SU-DHL-6 (cell line): ENCODE measurements at regions not wholly inside any gene's neighbourhood (a gene's known extent, or its start where the extent isn't known, plus 50 kb on each side); places are given as distances from the start of the nearest gene placed in this dataset.

ENCODE experiments used
- H2AFZ ChIP-seq: fragments of 200-600 bp; sonication (generic); 2 replicates; pipeline ENCODE4 v1.6.1; 2014; ENCODE audit warnings: low read depth, mild to moderate bottlenecking, moderate library complexity, mixed read lengths, antibody characterized with exemption, low read length; ENCODE audit not compliant: severe bottlenecking
- H3F3A ChIP-seq: fragments of 200-600 bp; shearing (Covaris generic); 2 replicates; pipeline ENCODE4 v1.6.0; 2016; ENCODE audit warnings: antibody characterized with exemption, mild to moderate bottlenecking; ENCODE audit not compliant: insufficient read depth
- H3K27ac ChIP-seq: fragments of 200-600 bp; sonication (generic); 2 replicates; pipeline ENCODE4 v1.5.1; 2016; ENCODE audit warnings: low read depth, mild to moderate bottlenecking, low read length, moderate library complexity, mixed read lengths
- H3K27me3 ChIP-seq: fragments of 200-600 bp; sonication (generic), shearing (Covaris generic); 2 replicates; pipeline ENCODE4 v1.6.0; 2014; ENCODE audit warnings: mild to moderate bottlenecking, low read length
- H3K36me3 ChIP-seq: fragments of 200-600 bp; sonication (generic); 2 replicates; pipeline ENCODE4 v1.6.1; 2014; ENCODE audit warnings: mild to moderate bottlenecking, low read length, mixed read lengths
- H3K4me2 ChIP-seq: fragments of 300-600, 200-600 bp; shearing (Covaris generic), sonication (generic); 2 replicates; pipeline ENCODE4 v1.6.0; 2014; ENCODE audit warnings: low read length, low read depth, mild to moderate bottlenecking; ENCODE audit not compliant: poor library complexity, severe bottlenecking
- H3K4me3 ChIP-seq: fragments of 200-600 bp; sonication (generic); 2 replicates; pipeline ENCODE4 v1.5.1; 2014; ENCODE audit warnings: antibody characterized with exemption, low read length, mild to moderate bottlenecking, mixed read lengths; ENCODE audit not compliant: insufficient read depth, poor library complexity, severe bottlenecking
- H3K79me2 ChIP-seq: fragments of 200-600 bp; sonication (generic); 2 replicates; pipeline ENCODE4 v1.6.1; 2014; ENCODE audit warnings: mild to moderate bottlenecking, low read length, moderate library complexity; ENCODE audit not compliant: insufficient read depth
- H3K9ac ChIP-seq: fragments of 200-600 bp; sonication (generic); 2 replicates; pipeline ENCODE4 v1.7.0; 2014; ENCODE audit warnings: mild to moderate bottlenecking, low read length
- H3K9me2 ChIP-seq: fragments of 200-600 bp; sonication (generic); replicated peaks from 2 replicates; pipeline ENCODE4 v1.6.1; 2014; ENCODE audit warnings: low read length; ENCODE audit not compliant: insufficient read depth
- H3K9me3 ChIP-seq: fragments of 200-600 bp; sonication (generic); 2 replicates; pipeline ENCODE4 v1.6.1; 2014; ENCODE audit warnings: low read length, mixed read lengths; ENCODE audit not compliant: insufficient read depth
- H4K20me1 ChIP-seq: fragments of 200-600 bp; sonication (generic); 2 replicates; pipeline ENCODE4 v1.6.1; 2014; ENCODE audit warnings: low read depth, mild to moderate bottlenecking, antibody characterized with exemption, low read length, moderate library complexity, mixed read lengths
- EZH2phosphoT487 ChIP-seq: fragments of 200-600 bp; sonication (generic), shearing (Covaris generic); conservative IDR thresholded peaks from 2 replicates; pipeline ENCODE4 v1.6.1; 2018; ENCODE audit warnings: mild to moderate bottlenecking, antibody characterized with exemption, low read length, moderate library complexity, mixed read lengths
- TF ChIP-seq, protein P1 (sequence below): fragments of 200-600 bp; sonication (generic); IDR thresholded peaks from one replicate; pipeline ENCODE4 v1.5.1; 2017; ENCODE audit warnings: antibody characterized with exemption, mild to moderate bottlenecking, low read length, moderate library complexity; ENCODE audit not compliant: insufficient read depth, poor library complexity, severe bottlenecking

DNA sequence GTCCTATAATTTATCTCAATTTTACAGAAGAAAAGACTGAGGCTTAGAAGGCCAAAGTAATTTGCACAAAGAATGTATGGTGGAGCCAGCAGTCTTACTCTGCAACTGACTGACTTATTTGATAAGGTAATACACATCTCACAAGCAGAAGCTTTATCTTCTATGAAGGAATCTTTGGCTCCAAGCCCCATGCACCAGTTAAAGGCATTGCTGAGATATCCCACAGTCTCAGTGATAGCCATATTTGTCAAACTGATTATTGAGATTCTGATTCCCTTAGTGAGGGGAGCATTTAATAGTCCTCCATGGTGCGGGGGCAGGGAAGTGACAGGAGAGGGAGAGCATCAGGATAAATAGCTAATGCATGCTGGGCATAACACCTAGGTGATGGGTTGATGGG, 60.4 kb upstream of the GRIP1 start:
- Histone ChIP-seq H3K4me2 (no peak overlapping the region), H3K4me3 (no peak overlapping the region), H3K27ac (no peak overlapping the region), H3K27me3 (no peaks in the 10 kb centered on the region), H3K9me2 (no peaks in the 10 kb centered on the region), H3K79me2 (no peaks in the 10 kb centered on the region), H3K9ac (no peak overlapping the region), H3F3A (no peaks in the 10 kb centered on the region), H2AFZ (no peak overlapping the region), H3K36me3 (no peaks in the 10 kb centered on the region), H3K9me3 (no peaks in the 10 kb centered on the region), H4K20me1 (no peaks in the 10 kb centered on the region)
- TF ChIP-seq EZH2phosphoT487: no peak
- TF ChIP-seq, protein P1, sequence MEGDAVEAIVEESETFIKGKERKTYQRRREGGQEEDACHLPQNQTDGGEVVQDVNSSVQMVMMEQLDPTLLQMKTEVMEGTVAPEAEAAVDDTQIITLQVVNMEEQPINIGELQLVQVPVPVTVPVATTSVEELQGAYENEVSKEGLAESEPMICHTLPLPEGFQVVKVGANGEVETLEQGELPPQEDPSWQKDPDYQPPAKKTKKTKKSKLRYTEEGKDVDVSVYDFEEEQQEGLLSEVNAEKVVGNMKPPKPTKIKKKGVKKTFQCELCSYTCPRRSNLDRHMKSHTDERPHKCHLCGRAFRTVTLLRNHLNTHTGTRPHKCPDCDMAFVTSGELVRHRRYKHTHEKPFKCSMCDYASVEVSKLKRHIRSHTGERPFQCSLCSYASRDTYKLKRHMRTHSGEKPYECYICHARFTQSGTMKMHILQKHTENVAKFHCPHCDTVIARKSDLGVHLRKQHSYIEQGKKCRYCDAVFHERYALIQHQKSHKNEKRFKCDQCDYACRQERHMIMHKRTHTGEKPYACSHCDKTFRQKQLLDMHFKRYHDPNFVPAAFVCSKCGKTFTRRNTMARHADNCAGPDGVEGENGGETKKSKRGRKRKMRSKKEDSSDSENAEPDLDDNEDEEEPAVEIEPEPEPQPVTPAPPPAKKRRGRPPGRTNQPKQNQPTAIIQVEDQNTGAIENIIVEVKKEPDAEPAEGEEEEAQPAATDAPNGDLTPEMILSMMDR: no peak

DNA sequence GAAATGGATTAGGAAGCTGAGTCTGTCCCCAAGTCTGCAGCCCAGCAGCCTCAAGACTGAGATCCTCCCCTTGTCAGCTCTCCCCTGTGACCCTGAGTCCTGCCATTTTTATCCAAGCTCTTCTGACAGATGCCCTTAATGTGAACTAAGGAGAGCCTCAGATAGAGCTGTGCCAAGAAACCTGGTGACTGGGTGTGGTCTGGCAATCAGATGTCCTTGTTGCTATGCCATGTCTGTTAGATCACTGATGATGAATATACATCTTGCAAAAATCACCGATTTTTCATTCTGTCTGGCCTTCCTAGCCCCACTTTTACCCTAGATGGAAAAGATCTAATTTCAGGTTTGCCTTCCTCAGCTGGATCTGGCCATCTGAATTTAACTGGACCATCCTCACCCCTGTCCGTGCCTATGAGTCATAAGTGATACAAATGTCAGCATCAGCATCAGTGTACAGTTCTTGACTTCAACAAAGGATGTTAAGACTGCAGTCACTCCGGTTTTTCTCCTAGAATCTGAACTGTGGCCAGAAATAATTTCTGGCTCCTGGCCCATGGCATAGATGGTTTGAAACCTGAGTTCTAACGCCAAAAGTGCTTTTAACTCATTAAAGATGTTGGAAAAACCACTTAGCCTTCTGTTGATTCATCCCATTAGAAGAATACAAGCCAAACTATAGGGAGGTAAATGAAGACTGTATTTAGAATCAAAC, 61.2 kb upstream of the GRIP1 start:
- Histone ChIP-seq H3K27me3 (no peaks in the 10 kb centered on the region), H3K27ac (no peak overlapping the region), H3F3A (no peaks in the 10 kb centered on the region), H2AFZ (no peak overlapping the region), H3K36me3 (no peaks in the 10 kb centered on the region), H3K9ac (no peak overlapping the region), H4K20me1 (no peaks in the 10 kb centered on the region), H3K9me3 (no peaks in the 10 kb centered on the region), H3K4me2 (no peak overlapping the region), H3K9me2 (no peaks in the 10 kb centered on the region), H3K4me3 (no peak overlapping the region), H3K79me2 (no peaks in the 10 kb centered on the region)
- TF ChIP-seq EZH2phosphoT487: no peak
- TF ChIP-seq, protein P1: no peak

DNA sequence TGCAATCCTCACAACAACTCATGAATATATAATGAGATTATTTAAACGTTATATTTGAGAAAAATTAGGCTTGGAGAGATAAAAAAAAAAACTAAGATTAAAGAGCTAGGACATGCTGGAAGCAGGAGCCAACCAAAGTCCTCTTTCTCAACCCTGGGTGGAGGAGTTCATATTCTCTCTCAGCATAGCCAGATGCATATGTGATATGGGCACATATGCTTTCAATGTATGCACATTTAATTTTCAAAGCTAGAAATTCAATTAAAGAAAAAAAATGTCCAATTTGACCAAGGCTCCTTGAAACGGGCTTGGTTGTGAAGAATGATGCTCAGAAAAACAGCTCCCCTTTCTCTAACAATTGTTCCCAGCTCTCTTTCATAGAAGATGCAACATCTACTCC, 61.9 kb upstream of the GRIP1 start:
- no peak overlapping the region for H2AFZ ChIP-seq
- no peak overlapping the region for H3K4me2 ChIP-seq
- H3K9me3 ChIP-seq: no peaks in the 10 kb centered on the region
- no peaks in the 10 kb centered on the region for H3K27me3 ChIP-seq
- no peak overlapping the region for H3K4me3 ChIP-seq
- no peaks in the 10 kb centered on the region for H3K36me3 ChIP-seq
- no peaks in the 10 kb centered on the region for H3K9me2 ChIP-seq
- H3K79me2 ChIP-seq: no peaks in the 10 kb centered on the region
- H3K27ac ChIP-seq: no peak overlapping the region
- H3K9ac ChIP-seq: no peak overlapping the region
- no peaks in the 10 kb centered on the region for H3F3A ChIP-seq
- TF ChIP-seq EZH2phosphoT487: no peak
- TF ChIP-seq, protein P1: no peak
- H4K20me1 ChIP-seq: no peaks in the 10 kb centered on the region
